Trophoblast cell (in vitro differentiated cells and primary cell): ENCODE measurements at regions not wholly inside any gene's neighbourhood (a gene's known extent, or its start where the extent isn't known, plus 50 kb on each side); places are given as distances from the start of the nearest gene placed in this dataset.

Source experiments
- DNase-seq, 2 donors: peaks; one replicate each; pipeline ENCODE4 v3.0.0-alpha.2; 2016
- H2AFZ ChIP-seq: 2 replicates; pipeline ENCODE4 v1.6.1; 2013; ENCODE audit warnings: low read length, moderate library complexity, mild to moderate bottlenecking; ENCODE audit not compliant: insufficient read depth, poor library complexity
- H2AK5ac ChIP-seq: 2 replicates; pipeline ENCODE4 v1.6.1; 2013; ENCODE audit warnings: mild to moderate bottlenecking, low read length
- H2BK120ac ChIP-seq: 2 replicates; pipeline ENCODE4 v1.6.1; 2013; ENCODE audit warnings: low read length, mild to moderate bottlenecking, moderate library complexity; ENCODE audit not compliant: insufficient read depth, poor library complexity
- H2BK12ac ChIP-seq: 2 replicates; pipeline ENCODE4 v1.6.1; 2013; ENCODE audit warnings: mild to moderate bottlenecking, low read length, moderate library complexity
- H2BK5ac ChIP-seq: 2 replicates; pipeline ENCODE4 v1.6.1; 2013; ENCODE audit warnings: low read length, low read depth, moderate library complexity, mild to moderate bottlenecking; ENCODE audit not compliant: poor library complexity
- H3K14ac ChIP-seq: 2 replicates; pipeline ENCODE4 v1.6.1; 2013; ENCODE audit warnings: mild to moderate bottlenecking, low read length
- H3K18ac ChIP-seq: 2 replicates; pipeline ENCODE4 v1.6.1; 2013; ENCODE audit warnings: mild to moderate bottlenecking, low read length
- H3K23ac ChIP-seq: 2 replicates; pipeline ENCODE4 v1.6.1; 2013; ENCODE audit warnings: low read length
- H3K27ac ChIP-seq: 2 replicates; pipeline ENCODE4 v1.5.1; 2013; ENCODE audit warnings: low read depth, mild to moderate bottlenecking, inconsistent platforms, low read length, moderate library complexity
- H3K27me3 ChIP-seq: 2 replicates; pipeline ENCODE4 v1.6.1; 2013; ENCODE audit warnings: inconsistent platforms, mild to moderate bottlenecking, low read length, moderate library complexity; ENCODE audit not compliant: insufficient read depth
- H3K36me3 ChIP-seq, 2 experiments: 1 replicate in 1 of 2; 2 replicates in 1 of 2; pipeline ENCODE4 v1.6.1; 2013; ENCODE audit warnings: low read length in 2 of 2, mild to moderate bottlenecking in 2 of 2, moderate library complexity in 1 of 2; ENCODE audit not compliant: insufficient read depth in 2 of 2, control insufficient read depth in 1 of 2
- H3K4ac ChIP-seq: 2 replicates; pipeline ENCODE4 v1.6.1; 2013; ENCODE audit warnings: low read depth, mild to moderate bottlenecking, low read length, moderate library complexity
- H3K4me1 ChIP-seq, 2 experiments: 1 replicate in 1 of 2; 2 replicates in 1 of 2; pipeline ENCODE4 v1.6.1; 2013; ENCODE audit warnings: low read length in 2 of 2, mild to moderate bottlenecking in 2 of 2, moderate library complexity in 1 of 2; ENCODE audit not compliant: insufficient read depth in 2 of 2, control insufficient read depth in 1 of 2
- H3K4me2 ChIP-seq: 2 replicates; pipeline ENCODE4 v1.6.1; 2013; ENCODE audit warnings: inconsistent platforms, mild to moderate bottlenecking, low read length, moderate library complexity
- H3K4me3 ChIP-seq: 2 replicates; pipeline ENCODE4 v1.5.1; 2013; ENCODE audit warnings: mild to moderate bottlenecking, low read depth, low read length, inconsistent platforms
- H3K79me1 ChIP-seq: one replicate; pipeline ENCODE4 v1.6.1; 2013; ENCODE audit warnings: low read length
- H3K79me2 ChIP-seq: 2 replicates; pipeline ENCODE4 v1.6.1; 2013; ENCODE audit warnings: low read length, mild to moderate bottlenecking; ENCODE audit not compliant: control insufficient read depth, insufficient read depth, poor library complexity
- H3K9ac ChIP-seq: 2 replicates; pipeline ENCODE4 v1.6.1; 2013; ENCODE audit warnings: mild to moderate bottlenecking, low read length
- H3K9me3 ChIP-seq: 2 replicates; pipeline ENCODE4 v1.6.1; 2013; ENCODE audit warnings: low read depth, mild to moderate bottlenecking, control low read depth, inconsistent platforms, low read length; ENCODE audit not compliant: insufficient read depth
- H4K12ac ChIP-seq: 2 replicates; pipeline ENCODE4 v1.6.1; 2013; ENCODE audit warnings: low read depth, mild to moderate bottlenecking, low read length, moderate library complexity
- H4K8ac ChIP-seq: 2 replicates; pipeline ENCODE4 v1.6.1; 2013; ENCODE audit warnings: low read depth, mild to moderate bottlenecking, low read length, moderate library complexity
- H4K91ac ChIP-seq: one replicate; pipeline ENCODE4 v1.6.1; 2013; ENCODE audit warnings: low read depth, mild to moderate bottlenecking, low read length, moderate library complexity
- WGBS: extraction: QIAGEN DNeasy Blood & Tissue Kit; methylation state at CpG from one replicate; pipeline ENCODE4 v1.1.7; 2013; ENCODE audit warnings: missing lambda C conversion rate; ENCODE audit not compliant: insufficient read length, insufficient coverage; ENCODE audit errors: extremely low coverage; 5-methylcytosine and 5-hydroxymethylcytosine counted together

DNA sequence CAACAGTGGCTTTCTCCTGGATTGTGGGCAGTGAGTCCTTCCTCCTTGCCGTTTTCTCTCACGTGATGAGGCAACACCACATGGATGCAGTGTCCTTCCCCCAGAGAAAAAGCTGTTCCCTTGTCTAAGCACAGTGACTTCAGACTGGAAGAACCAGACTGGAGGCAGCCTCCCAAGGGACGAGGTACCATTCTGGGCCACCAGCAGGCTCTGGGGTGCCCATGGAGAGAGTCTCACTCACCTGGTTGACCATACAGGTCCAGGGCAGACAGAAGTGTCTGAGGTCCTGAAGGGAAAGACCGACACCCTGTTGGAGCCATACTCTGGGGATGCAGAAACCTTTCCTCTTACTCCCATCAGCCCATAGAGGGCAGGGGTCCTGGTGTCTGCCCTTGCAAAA lies 69.2 kb upstream of the DOCK1 start:
- Histone ChIP-seq H3K18ac (no peak overlapping the region), H3K4me3 (no peak overlapping the region), H2BK120ac (no peak overlapping the region), H4K91ac (no peak overlapping the region), H3K4me1 (no peaks in the 10 kb centered on the region), H3K79me1 (no peaks in the 10 kb centered on the region), H3K27me3 (no peaks in the 10 kb centered on the region), H4K8ac (no peak overlapping the region), H3K23ac (no peak overlapping the region), H2AFZ (no peak overlapping the region), H3K14ac (no peak overlapping the region), H3K79me2 (no peaks in the 10 kb centered on the region), H3K4me2 (no peak overlapping the region), H3K36me3 (no peaks in the 10 kb centered on the region), H2AK5ac (no peak overlapping the region), H4K12ac (no peak overlapping the region), H3K4ac (no peak overlapping the region), H3K9ac (no peak overlapping the region), H3K27ac (no peak overlapping the region), H2BK5ac (no peak overlapping the region), H3K9me3 (no peaks in the 10 kb centered on the region), H2BK12ac (no peak overlapping the region)
- WGBS = no CpG with 5 or more reads among the region's 4 CpGs
- no peak for DNase-seq

- H3K27ac ChIP-seq = no peak overlapping the region
- H2BK12ac ChIP-seq = no peak overlapping the region
- DNase-seq = no peak
Measured at GRCh38 chr10:126838316-126838715, 66.9 kb upstream of the DOCK1 start.

GRCh38 chr10:126839094-126839761 lies 66.0 kb upstream of the DOCK1 start:
- Histone ChIP-seq H3K36me3 (no peaks in the 10 kb centered on the region), H3K9me3 (no peaks in the 10 kb centered on the region), H4K91ac (no peak overlapping the region), H2BK5ac (no peak overlapping the region), H3K18ac (no peak overlapping the region), H2AFZ (no peak overlapping the region), H4K8ac (no peak overlapping the region), H3K4me3 (no peak overlapping the region), H2BK12ac (no peak overlapping the region), H3K27me3 (no peaks in the 10 kb centered on the region), H3K4me1 (peaks cover 0 to 3% of the 10 kb centered on the region in 2 experiments), H3K27ac (no peak overlapping the region), H3K4ac (no peak overlapping the region), H2BK120ac (no peak overlapping the region), H3K23ac (no peak overlapping the region), H2AK5ac (no peak overlapping the region), H3K79me1 (peaks cover 6% of the 10 kb centered on the region), H3K79me2 (no peaks in the 10 kb centered on the region), H3K4me2 (no peak overlapping the region), H3K9ac (no peak overlapping the region), H3K14ac (no peak overlapping the region), H4K12ac (no peak overlapping the region)
- no peak for DNase-seq
- no CpG with 5 or more reads among the region's 11 CpGs for WGBS

More at GRCh38 chr10:126838316-126838715, 66.9 kb upstream of the DOCK1 start:
- Histone ChIP-seq H2BK120ac (no peak overlapping the region), H3K4me1 (peaks cover 0 to 3% of the 10 kb centered on the region in 2 experiments), H3K36me3 (no peaks in the 10 kb centered on the region), H4K8ac (no peak overlapping the region), H4K91ac (no peak overlapping the region), H3K4me2 (no peak overlapping the region), H2AK5ac (no peak overlapping the region), H3K18ac (no peak overlapping the region), H3K23ac (no peak overlapping the region), H3K9ac (no peak overlapping the region), H2AFZ (no peak overlapping the region), H3K14ac (no peak overlapping the region), H3K27me3 (no peaks in the 10 kb centered on the region), H4K12ac (no peak overlapping the region), H3K9me3 (no peaks in the 10 kb centered on the region), H3K79me1 (peaks cover 6% of the 10 kb centered on the region), H3K79me2 (no peaks in the 10 kb centered on the region), H2BK5ac (no peak overlapping the region), H3K4ac (no peak overlapping the region), H3K4me3 (no peak overlapping the region)
- WGBS = no CpG with 5 or more reads among the region's 4 CpGs

- H3K27me3 ChIP-seq = no peaks in the 10 kb centered on the region
- H3K4ac ChIP-seq = no peak overlapping the region
- no peak overlapping the region for H2BK12ac ChIP-seq
- WGBS = no CpG with 5 or more reads among the region's 10 CpGs
- no peaks in the 10 kb centered on the region for H3K36me3 ChIP-seq
- no peak overlapping the region for H4K91ac ChIP-seq
- no peak overlapping the region for H2AFZ ChIP-seq
- H2BK120ac ChIP-seq = no peak overlapping the region
- H3K4me1 ChIP-seq = peaks cover 0 to 3% of the 10 kb centered on the region in 2 experiments
- no peaks in the 10 kb centered on the region for H3K9me3 ChIP-seq
- no peak overlapping the region for H2BK5ac ChIP-seq
- no peak overlapping the region for H3K23ac ChIP-seq
- H3K9ac ChIP-seq = no peak overlapping the region
- H3K79me1 ChIP-seq = peaks cover 6% of the 10 kb centered on the region
- no peaks in the 10 kb centered on the region for H3K79me2 ChIP-seq
- no peak overlapping the region for H4K8ac ChIP-seq
- no peak overlapping the region for H3K27ac ChIP-seq
- H2AK5ac ChIP-seq = no peak overlapping the region
- H3K14ac ChIP-seq = no peak overlapping the region
- DNase-seq = no peak
- H3K4me2 ChIP-seq = no peak overlapping the region
- no peak overlapping the region for H3K4me3 ChIP-seq
- H3K18ac ChIP-seq = no peak overlapping the region
- H4K12ac ChIP-seq = no peak overlapping the region
Measured at GRCh38 chr10:126840576-126841135, 64.6 kb upstream of the DOCK1 start.
